Stomach smooth muscle (tissue), 2 donors: ENCODE measurements at regions not wholly inside any gene's neighbourhood (a gene's known extent, or its start where the extent isn't known, plus 50 kb on each side); places are given as distances from the start of the nearest gene placed in this dataset.
"Not testable (repeated sequence)": the region's sequence is repeated elsewhere in the genome, so short reads cannot be mapped to it uniquely, and the experiment has no call there.

Experiments
- H3K27ac ChIP-seq: one replicate; pipeline ENCODE4 v1.7.0; 2013; ENCODE audit warnings: mild to moderate bottlenecking, low read length, inconsistent platforms
- H3K27me3 ChIP-seq, 2 donors: one replicate each; pipeline ENCODE4 v1.7.0; 2013; ENCODE audit warnings: low read length in 2 of 2; ENCODE audit not compliant: insufficient read depth in 2 of 2, control insufficient read depth in 1 of 2
- H3K36me3 ChIP-seq, 2 donors: one replicate each; pipeline ENCODE4 v1.7.0; 2013; ENCODE audit warnings: low read length in 2 of 2; ENCODE audit not compliant: control insufficient read depth in 2 of 2, insufficient read depth in 2 of 2
- H3K4me1 ChIP-seq: one replicate; pipeline ENCODE4 v1.7.0; 2013; ENCODE audit warnings: low read length; ENCODE audit not compliant: control insufficient read depth, insufficient read depth
- H3K4me3 ChIP-seq, 2 donors: one replicate each; pipeline ENCODE4 v1.7.0; 2013; ENCODE audit warnings: low read length in 2 of 2
- H3K9ac ChIP-seq, 2 donors: one replicate each; pipeline ENCODE4 v1.7.0; 2013; ENCODE audit warnings: low read length in 2 of 2, mild to moderate bottlenecking in 1 of 2
- H3K9me3 ChIP-seq, 2 donors: one replicate each; pipeline ENCODE4 v1.7.0; 2013; ENCODE audit warnings: low read length in 2 of 2; ENCODE audit not compliant: control insufficient read depth in 2 of 2
- donor health status: healthy.
- donor health status: Pancreatic carcinoma.

DNA sequence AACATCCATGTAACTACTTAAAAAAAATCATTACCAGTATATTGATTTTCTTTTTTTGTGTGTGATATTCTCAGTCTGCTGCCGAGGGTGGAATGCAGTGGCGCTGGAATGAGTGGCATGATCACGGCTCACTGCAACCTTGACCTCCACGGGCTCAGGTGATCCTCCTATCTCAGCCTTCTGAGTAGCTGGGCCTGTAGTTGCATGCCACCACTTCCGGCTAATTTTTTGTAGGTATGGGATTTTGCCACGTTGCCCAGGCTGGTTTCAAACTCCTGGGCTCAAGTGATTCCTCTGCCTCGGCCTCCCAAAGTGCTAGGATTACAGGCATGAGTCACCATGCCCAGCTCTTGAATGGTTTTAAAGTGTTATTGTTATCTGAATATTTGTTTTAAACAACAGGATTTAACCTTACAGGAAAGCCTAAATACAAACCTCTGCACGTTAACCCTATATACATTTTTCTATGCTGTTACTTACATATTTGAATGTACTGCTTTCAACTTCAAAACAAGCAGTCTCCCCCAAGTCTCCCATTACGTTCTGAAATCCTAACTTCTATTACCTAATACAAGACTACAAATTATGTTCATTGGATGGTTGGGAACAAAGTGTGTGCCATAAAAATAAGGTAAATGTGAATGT is 61.7 kb downstream of the KPNA2 start:
- no peak overlapping the region for H3K27ac ChIP-seq
- H3K4me1 ChIP-seq, result peaks cover 5% of the 10 kb centered on the region
- H3K27me3 ChIP-seq, result no peaks in the 10 kb centered on the region
- H3K36me3 ChIP-seq, result no peaks in the 10 kb centered on the region
- H3K9me3 ChIP-seq, result no peaks in the 10 kb centered on the region
- no peak overlapping the region for H3K9ac ChIP-seq
- no peak overlapping the region for H3K4me3 ChIP-seq

DNA sequence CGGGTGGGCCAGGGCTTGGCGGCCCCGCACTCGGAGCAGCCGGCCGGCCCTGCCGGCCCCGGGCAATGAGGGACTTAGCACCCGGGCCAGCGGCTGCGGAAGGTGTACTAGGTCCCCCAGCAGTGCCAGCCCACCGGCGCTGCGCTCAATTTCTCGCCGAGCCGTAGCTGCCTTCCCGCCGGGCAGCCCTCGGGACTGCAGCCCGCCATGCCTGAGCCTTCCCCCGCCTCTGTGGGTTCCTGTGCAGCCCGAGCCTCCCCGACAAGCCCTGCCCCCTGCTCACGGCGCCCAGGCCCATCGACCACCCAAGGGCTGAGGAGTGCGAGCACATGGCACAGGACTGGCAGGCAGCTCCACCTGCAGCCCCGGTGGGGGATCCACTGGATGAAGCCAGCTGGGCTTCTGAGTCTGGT is 63.8 kb downstream of the KPNA2 start:
- H3K4me3 ChIP-seq, H3K36me3 ChIP-seq, H3K9ac ChIP-seq, H3K27ac ChIP-seq, H3K27me3 ChIP-seq, H3K4me1 ChIP-seq, H3K9me3 ChIP-seq: not testable (repeated sequence)

DNA sequence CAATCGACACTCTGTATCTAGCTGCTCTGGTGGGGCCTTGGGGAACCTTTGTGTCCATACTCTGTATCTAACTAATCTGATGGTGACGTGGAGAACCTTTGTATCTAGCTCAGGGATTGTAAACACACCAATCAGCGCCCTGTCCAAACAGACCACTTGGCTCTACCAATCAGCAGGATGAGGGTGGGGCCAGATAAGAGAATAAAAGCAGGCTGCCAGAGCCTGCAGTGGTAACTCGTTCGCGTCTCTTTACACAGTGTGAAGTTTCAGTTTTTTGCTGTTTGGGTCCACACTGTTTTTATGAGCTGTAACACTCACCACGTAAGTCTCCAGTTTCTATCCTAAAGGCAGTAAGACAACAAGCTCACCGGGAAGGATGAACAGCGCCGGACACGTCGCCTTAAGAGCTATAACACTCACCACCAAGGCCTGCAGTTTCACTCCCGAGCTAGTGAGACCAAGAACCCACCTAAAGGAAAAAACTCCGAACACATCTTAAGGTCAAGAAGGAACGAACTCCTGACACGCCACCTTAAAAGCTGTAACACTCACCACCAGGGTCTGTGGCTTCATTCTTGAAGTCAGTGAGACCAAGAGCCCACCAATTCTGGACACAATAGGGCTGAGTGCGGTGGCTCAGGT is 64.6 kb downstream of the KPNA2 start:
- Histone ChIP-seq H3K27ac (no peak overlapping the region), H3K4me1 (peaks cover 7% of the 10 kb centered on the region), H3K27me3 (no peaks in the 10 kb centered on the region), H3K36me3 (no peaks in the 10 kb centered on the region), H3K9me3 (no peaks in the 10 kb centered on the region), H3K4me3 (no peak overlapping the region), H3K9ac (no peak overlapping the region)

DNA sequence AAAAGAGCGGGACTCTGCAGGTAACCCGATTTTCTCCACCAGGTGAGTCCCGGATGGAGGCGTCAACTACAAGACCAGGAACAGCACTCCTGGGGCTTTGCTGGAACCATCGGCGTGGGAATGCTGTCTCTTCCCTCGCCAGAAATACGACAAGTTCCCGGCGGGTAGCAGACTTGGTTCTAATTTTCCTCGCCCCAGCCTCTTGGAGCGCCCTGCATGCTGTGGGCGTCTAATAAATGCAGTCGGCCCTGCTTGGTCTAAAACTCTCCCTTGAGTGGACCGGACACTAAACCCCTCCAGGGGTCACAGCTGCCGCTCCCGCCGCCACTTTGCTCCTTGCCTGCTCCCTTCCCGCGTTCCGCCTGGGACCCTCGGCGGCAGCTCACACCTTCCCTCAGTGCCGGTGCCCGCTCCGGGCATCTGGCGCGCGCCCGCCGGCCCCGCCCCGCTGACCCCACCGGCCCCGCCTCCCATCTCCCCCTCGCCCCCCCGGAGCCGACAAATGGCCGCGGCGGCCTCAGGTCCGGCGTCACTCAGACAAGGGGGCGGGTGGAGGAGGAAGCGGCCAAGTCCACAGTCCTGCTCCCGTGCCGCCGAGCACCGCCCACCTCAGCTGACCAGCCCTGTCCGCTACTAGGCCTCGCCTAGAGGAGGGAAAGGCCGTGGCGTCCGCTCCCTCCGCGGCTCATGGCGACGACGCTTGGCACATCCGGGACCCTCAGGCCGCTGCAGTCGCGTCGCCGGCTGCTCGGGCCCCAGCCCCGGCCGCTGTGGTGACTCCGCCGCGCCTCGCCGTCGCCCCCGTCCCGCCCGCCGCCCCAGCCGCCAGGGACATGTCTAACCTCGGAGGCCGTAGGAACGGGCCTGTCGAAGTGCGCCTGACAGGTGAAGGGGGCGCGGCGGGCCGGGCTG is 65.8 kb downstream of the KPNA2 start:
- Histone ChIP-seq H3K4me1 (peaks cover 7% of the 10 kb centered on the region), H3K27ac (peak overlapping the region; percentile 84), H3K9ac (peak overlapping the region; percentile 84), H3K9me3 (no peaks in the 10 kb centered on the region), H3K27me3 (no peaks in the 10 kb centered on the region), H3K36me3 (no peaks in the 10 kb centered on the region), H3K4me3 (peak overlapping the region; percentile 70 to 85)

DNA sequence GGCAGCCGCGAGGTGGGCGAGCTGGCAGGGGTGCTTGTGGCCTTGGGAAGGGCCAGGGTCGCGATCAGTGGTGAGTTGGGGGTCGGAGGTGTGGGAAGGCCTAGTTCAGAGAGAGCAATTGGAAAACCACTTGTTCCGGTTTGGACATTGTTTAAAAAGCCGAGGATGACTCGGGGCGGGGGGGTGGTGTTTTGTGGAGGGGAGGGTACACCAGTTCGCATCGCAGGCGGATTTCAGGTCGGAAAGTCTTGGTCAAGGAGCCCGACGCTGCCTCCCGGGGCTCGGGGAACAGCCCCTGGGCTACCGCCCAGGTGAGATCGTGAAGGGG is 66.4 kb downstream of the KPNA2 start:
- Histone ChIP-seq H3K27ac (peak overlapping the region; percentile 84), H3K9ac (peak overlapping the region; percentile 84), H3K9me3 (no peaks in the 10 kb centered on the region), H3K4me3 (peak overlapping the region; percentile 70 to 85), H3K4me1 (peaks cover 7% of the 10 kb centered on the region), H3K27me3 (no peaks in the 10 kb centered on the region), H3K36me3 (no peaks in the 10 kb centered on the region)

DNA sequence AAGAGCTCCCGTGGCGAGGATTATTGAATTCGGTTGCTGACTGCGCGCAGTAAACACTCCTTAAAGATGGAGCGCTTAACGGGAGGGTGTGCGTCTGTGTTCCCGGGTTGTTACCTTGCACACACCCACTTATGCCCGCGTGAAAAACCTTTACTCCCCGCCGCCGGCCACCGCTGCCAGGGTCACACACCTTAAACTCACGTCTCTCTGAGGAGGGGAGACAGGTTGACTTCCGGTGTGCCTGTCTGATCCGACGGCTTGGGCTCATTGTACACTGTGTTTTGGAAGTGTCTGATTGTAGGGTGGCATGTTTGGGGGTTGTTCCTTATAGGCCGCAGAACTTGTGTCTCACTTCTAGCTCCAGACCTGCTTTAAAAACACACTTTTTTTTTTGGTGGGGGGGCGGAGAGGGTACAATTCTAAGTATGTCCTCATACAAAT is 66.8 kb downstream of the KPNA2 start:
- H3K4me3 ChIP-seq, result peak overlapping the region; percentile 70 to 85
- H3K36me3 ChIP-seq, result no peaks in the 10 kb centered on the region
- H3K4me1 ChIP-seq, result peaks cover 7% of the 10 kb centered on the region
- H3K27ac ChIP-seq, result peak overlapping the region; percentile 84
- no peaks in the 10 kb centered on the region for H3K9me3 ChIP-seq
- H3K9ac ChIP-seq, result peak overlapping the region; percentile 84
- no peaks in the 10 kb centered on the region for H3K27me3 ChIP-seq

DNA sequence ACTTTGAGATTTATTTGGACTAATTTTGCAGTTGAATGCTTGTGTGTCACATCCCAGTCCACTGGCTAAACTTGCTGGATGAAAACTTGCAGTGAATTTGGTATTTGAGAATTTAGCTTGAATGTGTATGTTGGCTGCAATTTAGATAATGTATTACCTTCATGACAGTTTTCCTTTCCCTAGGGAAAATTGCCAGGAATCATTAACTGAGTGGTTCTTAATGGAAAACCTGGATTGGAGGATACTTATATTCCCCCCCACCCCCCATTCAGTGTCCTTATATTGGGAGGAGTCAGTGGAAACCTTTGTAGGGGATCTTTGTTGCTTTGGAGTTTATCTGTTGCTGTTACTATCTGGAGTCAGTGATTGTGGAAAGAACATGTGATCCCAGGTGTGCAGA is 67.6 kb downstream of the KPNA2 start:
- no peaks in the 10 kb centered on the region for H3K9me3 ChIP-seq
- no peak overlapping the region for H3K9ac ChIP-seq
- H3K36me3 ChIP-seq, result no peaks in the 10 kb centered on the region
- peak overlapping the region; percentile 10 to 31 for H3K4me3 ChIP-seq
- H3K27ac ChIP-seq, result no peak overlapping the region
- no peaks in the 10 kb centered on the region for H3K27me3 ChIP-seq
- peaks cover 7% of the 10 kb centered on the region for H3K4me1 ChIP-seq

DNA sequence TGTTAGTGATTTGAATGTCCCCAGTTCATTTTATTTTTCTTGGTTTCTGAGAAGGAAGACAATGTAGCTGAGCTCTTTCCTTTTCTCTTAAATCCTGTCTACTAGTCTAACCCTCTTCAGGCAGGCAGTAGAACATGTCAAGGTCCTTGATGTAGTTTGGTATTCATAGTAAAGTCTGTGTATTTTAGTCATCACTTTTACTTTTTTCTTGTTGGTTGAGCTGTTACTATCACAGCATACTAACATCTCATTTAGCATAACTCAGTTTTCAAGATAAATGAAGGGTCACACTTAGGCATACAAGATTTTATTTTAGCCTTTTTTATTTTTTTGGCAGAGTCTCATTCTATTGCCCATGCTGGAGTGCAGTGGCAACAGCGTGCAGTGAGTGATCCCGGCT is 70.5 kb downstream of the KPNA2 start:
- no peak overlapping the region for H3K4me3 ChIP-seq

DNA sequence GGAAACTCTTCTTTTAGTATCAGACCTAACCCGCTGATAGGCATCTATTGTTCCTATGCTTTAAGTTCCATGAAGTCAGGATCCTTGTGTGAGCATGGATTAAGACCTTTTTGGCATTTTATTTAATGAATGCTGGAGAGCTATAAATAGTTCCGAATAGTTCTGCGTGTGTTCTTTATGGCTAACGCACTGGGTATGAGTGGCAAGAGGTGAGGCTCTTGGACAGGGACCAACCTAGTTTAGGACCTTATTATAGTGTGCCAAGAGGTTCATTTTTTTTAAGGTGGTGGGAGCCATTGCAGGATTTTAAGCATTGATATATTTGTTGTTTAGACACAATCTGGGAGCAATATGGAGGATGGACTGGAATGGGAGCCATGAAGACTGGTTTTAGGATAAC is 71.8 kb downstream of the KPNA2 start:
- no peak overlapping the region for H3K4me3 ChIP-seq
- no peaks in the 10 kb centered on the region for H3K36me3 ChIP-seq
- H3K27ac ChIP-seq, result no peak overlapping the region
- H3K9me3 ChIP-seq, result peaks cover 0 to 4% of the 10 kb centered on the region in 2 donors
- peaks cover 2% of the 10 kb centered on the region for H3K4me1 ChIP-seq
- no peak overlapping the region for H3K9ac ChIP-seq
- H3K27me3 ChIP-seq, result no peaks in the 10 kb centered on the region

More for the DNA sequence above, 70.5 kb downstream of the KPNA2 start:
- Histone ChIP-seq H3K9me3 (peaks cover 0 to 4% of the 10 kb centered on the region in 2 donors), H3K27me3 (no peaks in the 10 kb centered on the region), H3K27ac (no peak overlapping the region), H3K36me3 (no peaks in the 10 kb centered on the region), H3K9ac (no peak overlapping the region), H3K4me1 (peaks cover 5% of the 10 kb centered on the region)

DNA sequence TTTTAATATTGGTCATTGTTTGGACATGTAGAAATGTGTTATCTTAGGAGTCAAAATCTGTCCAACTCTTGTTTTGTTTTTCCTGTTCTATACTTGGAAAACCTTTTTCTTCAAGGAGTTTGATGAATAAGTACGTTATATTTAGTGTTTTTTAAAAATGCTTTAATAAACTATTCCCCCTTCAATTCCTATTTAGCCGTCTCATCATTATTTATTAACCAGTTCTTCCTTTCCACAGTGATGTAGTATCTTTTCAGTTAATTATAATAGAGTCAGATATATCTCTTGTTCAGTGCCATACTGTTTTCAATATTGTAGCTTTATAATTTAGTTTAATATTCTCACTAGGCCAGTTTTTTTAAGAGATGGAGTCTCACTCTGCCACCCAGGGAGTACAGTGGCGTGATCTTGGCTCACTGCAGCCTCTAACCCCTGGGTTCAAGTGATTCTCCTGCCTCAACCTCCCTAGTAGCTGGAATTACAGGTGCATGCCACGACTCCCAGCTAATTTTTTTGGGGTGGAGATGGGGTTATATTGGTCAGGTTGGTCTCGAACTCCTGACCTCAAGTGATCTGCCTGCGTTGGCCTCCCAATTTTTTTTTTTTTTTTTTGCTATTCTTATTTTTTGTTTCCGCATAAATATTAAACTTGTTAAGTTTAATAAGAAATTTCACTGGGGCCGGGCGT is 72.9 kb downstream of the KPNA2 start:
- Histone ChIP-seq H3K9me3 (peaks cover 0 to 4% of the 10 kb centered on the region in 2 donors), H3K36me3 (no peaks in the 10 kb centered on the region), H3K9ac (no peak overlapping the region), H3K4me3 (no peak overlapping the region), H3K27me3 (no peaks in the 10 kb centered on the region), H3K4me1 (no peaks in the 10 kb centered on the region), H3K27ac (no peak overlapping the region)
